ENCODE measurements at regions not wholly inside any gene's neighbourhood (a gene's known extent, or its start where the extent isn't known, plus 50 kb on each side); places are given as distances from the start of the nearest gene placed in this dataset.

DNA sequence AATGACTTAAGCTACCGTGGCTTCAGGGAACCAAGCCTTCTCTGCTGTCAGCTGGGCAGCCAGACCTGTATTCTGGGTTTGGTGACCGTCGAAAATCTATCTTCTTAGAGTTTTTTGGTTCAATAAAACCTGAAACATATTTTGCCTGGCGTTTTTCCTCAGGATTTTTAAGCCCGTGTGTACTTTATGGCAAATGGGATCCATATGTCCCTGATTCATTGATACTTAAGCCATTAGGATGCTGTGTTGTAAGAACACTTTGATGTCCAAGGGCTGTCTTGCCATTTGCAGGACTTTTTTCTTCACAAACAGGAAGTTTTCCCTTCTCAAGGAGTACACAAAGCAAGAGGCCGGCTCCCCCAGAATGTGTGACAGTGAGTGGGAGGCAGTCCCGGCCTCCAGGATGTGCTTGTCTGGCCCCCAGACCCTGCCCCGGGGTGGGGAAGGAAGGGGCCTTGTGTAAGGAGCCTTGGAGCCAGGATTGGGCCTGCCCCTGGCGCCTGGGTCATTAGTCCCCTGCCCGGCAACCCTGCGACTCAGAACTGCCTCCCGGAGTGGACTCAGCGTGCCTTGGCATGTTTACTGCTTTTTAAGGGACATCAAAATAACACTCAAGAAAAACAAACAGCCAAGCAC, 83.4 kb upstream of the SMIM23 start:
- Histone ChIP-seq H3K4me1 (ENCODE audit: insufficient read depth, low read length, poor library complexity, severe bottlenecking) (no peaks in the 10 kb centered on the region), H3K27me3 (replicated peaks; ENCODE audit: insufficient read depth, low read depth, low read length, poor library complexity) (no peaks in the 10 kb centered on the region), H3K4me3 (ENCODE audit: low read depth, low read length, poor library complexity, severe bottlenecking) (no peak overlapping the region), H3K9me3 (ENCODE audit: low read depth, low read length, poor library complexity, severe bottlenecking) (no peaks in the 10 kb centered on the region), H3K27ac (ENCODE audit: low read depth, low read length, poor library complexity, severe bottlenecking) (no peak overlapping the region), H3K36me3 (ENCODE audit: insufficient read depth, low read length, poor library complexity, severe bottlenecking) (no peaks in the 10 kb centered on the region)
- BruUV-seq (replicated peaks), result no TSS peak
- POLR2A ChIA-PET (ENCODE audit: low non-redundant PET), result no interaction called here
- intact Hi-C loops (cut with micrococcal nuclease; ENCODE audit: unreplicated experiment), result no loop called here
- TF ChIP-seq, protein P1, sequence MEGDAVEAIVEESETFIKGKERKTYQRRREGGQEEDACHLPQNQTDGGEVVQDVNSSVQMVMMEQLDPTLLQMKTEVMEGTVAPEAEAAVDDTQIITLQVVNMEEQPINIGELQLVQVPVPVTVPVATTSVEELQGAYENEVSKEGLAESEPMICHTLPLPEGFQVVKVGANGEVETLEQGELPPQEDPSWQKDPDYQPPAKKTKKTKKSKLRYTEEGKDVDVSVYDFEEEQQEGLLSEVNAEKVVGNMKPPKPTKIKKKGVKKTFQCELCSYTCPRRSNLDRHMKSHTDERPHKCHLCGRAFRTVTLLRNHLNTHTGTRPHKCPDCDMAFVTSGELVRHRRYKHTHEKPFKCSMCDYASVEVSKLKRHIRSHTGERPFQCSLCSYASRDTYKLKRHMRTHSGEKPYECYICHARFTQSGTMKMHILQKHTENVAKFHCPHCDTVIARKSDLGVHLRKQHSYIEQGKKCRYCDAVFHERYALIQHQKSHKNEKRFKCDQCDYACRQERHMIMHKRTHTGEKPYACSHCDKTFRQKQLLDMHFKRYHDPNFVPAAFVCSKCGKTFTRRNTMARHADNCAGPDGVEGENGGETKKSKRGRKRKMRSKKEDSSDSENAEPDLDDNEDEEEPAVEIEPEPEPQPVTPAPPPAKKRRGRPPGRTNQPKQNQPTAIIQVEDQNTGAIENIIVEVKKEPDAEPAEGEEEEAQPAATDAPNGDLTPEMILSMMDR (conservative IDR thresholded peaks at IDR 0.05; ENCODE audit: low read depth, low read length), result no peak
- no peak for TF ChIP-seq EZH2 (IDR thresholded peaks at IDR 0.05; ENCODE audit: borderline replicate concordance, low read depth, low read length, poor library complexity, severe bottlenecking)
- CTCF ChIA-PET, result no interaction called here
- DNase-seq (ENCODE audit: low spot score), result no peak

DNA sequence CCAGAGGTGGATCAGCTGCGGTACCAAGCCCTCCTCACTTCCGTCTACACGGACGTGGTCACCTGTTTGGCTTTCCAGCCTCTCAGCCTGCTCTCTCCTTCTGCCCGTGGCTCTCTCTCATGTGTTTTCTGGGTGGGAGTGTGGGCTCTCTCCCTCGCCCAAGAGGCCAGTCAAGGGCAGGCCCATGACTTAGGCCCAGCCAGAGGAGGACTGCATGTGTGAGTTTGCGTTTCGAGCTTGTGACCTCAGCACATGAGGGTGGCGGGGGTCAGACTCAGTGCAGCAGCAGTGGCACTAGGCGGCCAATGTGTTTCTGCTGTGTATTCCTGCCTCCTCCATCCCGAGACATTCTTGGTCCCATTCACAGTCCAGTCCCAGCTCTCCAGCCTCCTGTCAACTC, 82.5 kb upstream of the SMIM23 start:
- TF ChIP-seq EZH2 (IDR thresholded peaks at IDR 0.05; ENCODE audit: borderline replicate concordance, low read depth, low read length, poor library complexity, severe bottlenecking), result no peak
- TF ChIP-seq, protein P1 (conservative IDR thresholded peaks at IDR 0.05; ENCODE audit: low read depth, low read length), result no peak
- no peaks in the 10 kb centered on the region for H3K9me3 ChIP-seq (ENCODE audit: low read depth, low read length, poor library complexity, severe bottlenecking)
- CTCF ChIA-PET, result no interaction called here
- BruUV-seq (replicated peaks), result no TSS peak
- DNase-seq (ENCODE audit: low spot score), result no peak
- no peak overlapping the region for H3K27ac ChIP-seq (ENCODE audit: low read depth, low read length, poor library complexity, severe bottlenecking)
- POLR2A ChIA-PET (ENCODE audit: low non-redundant PET), result no interaction called here
- H3K27me3 ChIP-seq (replicated peaks; ENCODE audit: insufficient read depth, low read depth, low read length, poor library complexity), result no peaks in the 10 kb centered on the region
- intact Hi-C loops (cut with micrococcal nuclease; ENCODE audit: unreplicated experiment), result no loop called here
- no peaks in the 10 kb centered on the region for H3K36me3 ChIP-seq (ENCODE audit: insufficient read depth, low read length, poor library complexity, severe bottlenecking)
- H3K4me1 ChIP-seq (ENCODE audit: insufficient read depth, low read length, poor library complexity, severe bottlenecking), result no peaks in the 10 kb centered on the region
- H3K4me3 ChIP-seq (ENCODE audit: low read depth, low read length, poor library complexity, severe bottlenecking), result no peak overlapping the region

DNA sequence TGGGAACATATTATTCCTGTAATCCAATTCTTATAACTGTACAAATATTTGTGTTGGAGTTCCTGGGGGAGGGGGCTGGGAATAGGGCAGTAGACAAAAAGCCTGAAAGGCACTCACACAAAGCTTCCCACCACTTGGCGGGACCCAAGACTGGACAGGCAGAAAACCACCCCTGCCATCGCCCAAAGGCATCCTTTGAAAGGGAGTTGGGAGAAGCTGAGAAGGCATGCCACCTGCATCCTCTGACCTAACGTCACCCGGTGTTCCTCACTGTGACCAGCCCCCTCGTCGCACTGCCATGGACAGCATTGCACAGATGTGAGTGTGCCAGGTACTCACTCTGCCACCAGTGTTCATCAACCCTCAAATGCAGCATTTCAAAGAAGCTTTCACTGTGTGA, 80.6 kb upstream of the SMIM23 start:
- no peaks in the 10 kb centered on the region for H3K36me3 ChIP-seq (ENCODE audit: insufficient read depth, low read length, poor library complexity, severe bottlenecking)
- H3K27me3 ChIP-seq (replicated peaks; ENCODE audit: insufficient read depth, low read depth, low read length, poor library complexity), result no peaks in the 10 kb centered on the region
- intact Hi-C loops (cut with micrococcal nuclease; ENCODE audit: unreplicated experiment), result no loop called here
- ChIA-PET POLR2A (ENCODE audit: low non-redundant PET) (no interaction called here), CTCF (no interaction called here)
- H3K4me1 ChIP-seq (ENCODE audit: insufficient read depth, low read length, poor library complexity, severe bottlenecking), result no peaks in the 10 kb centered on the region
- no TSS peak for BruUV-seq (replicated peaks)
- H3K27ac ChIP-seq (ENCODE audit: low read depth, low read length, poor library complexity, severe bottlenecking), result no peak overlapping the region
- H3K9me3 ChIP-seq (ENCODE audit: low read depth, low read length, poor library complexity, severe bottlenecking), result no peaks in the 10 kb centered on the region
- DNase-seq (ENCODE audit: low spot score), result no peak
- TF ChIP-seq, protein P1 (conservative IDR thresholded peaks at IDR 0.05; ENCODE audit: low read depth, low read length), result no peak
- no peak for TF ChIP-seq EZH2 (IDR thresholded peaks at IDR 0.05; ENCODE audit: borderline replicate concordance, low read depth, low read length, poor library complexity, severe bottlenecking)
- H3K4me3 ChIP-seq (ENCODE audit: low read depth, low read length, poor library complexity, severe bottlenecking), result no peak overlapping the region

All from A673 (cell line).